Hepatocyte (in vitro differentiated cells): ENCODE measurements at regions not wholly inside any gene's neighbourhood (a gene's known extent, or its start where the extent isn't known, plus 50 kb on each side); places are given as distances from the start of the nearest gene placed in this dataset.

Experiments used
- DNase-seq: peaks from one replicate; pipeline ENCODE4 v3.0.0-alpha.2; 2016; ENCODE audit warnings: low spot score
- H2AFZ ChIP-seq: fragments of 200-600 bp; sonication (generic); 2 replicates; pipeline ENCODE4 v1.6.0; 2016; ENCODE audit warnings: antibody characterized with exemption, mild to moderate bottlenecking
- H3K27ac ChIP-seq: fragments of 200-600 bp; sonication (generic); 2 replicates; pipeline ENCODE4 v1.5.1; 2016; ENCODE audit warnings: mild to moderate bottlenecking
- H3K27me3 ChIP-seq: fragments of 200-600 bp; sonication (generic); 2 replicates; pipeline ENCODE4 v1.6.1; 2016
- H3K36me3 ChIP-seq: fragments of 200-600 bp; sonication (generic); replicated peaks from 2 replicates; pipeline ENCODE4 v1.5.1; 2016; ENCODE audit warnings: low read depth; ENCODE audit not compliant: insufficient read depth
- H3K4me1 ChIP-seq: fragments of 200-600 bp; sonication (generic); 2 replicates; pipeline ENCODE4 v1.5.1; 2016; ENCODE audit warnings: mild to moderate bottlenecking, moderate library complexity; ENCODE audit not compliant: insufficient read depth
- H3K4me2 ChIP-seq: fragments of 200-600 bp; sonication (generic); 2 replicates; pipeline ENCODE4 v1.6.0; 2016
- H3K4me3 ChIP-seq: fragments of 200-600 bp; sonication (generic); 2 replicates; pipeline ENCODE4 v1.5.1; 2016; ENCODE audit warnings: mild to moderate bottlenecking
- H3K79me2 ChIP-seq: fragments of 200-600 bp; sonication (generic); 2 replicates; pipeline ENCODE4 v1.6.0; 2017; ENCODE audit warnings: mild to moderate bottlenecking
- H3K9me2 ChIP-seq: fragments of 200-600 bp; sonication (generic); replicated peaks from 2 replicates; pipeline ENCODE4 v1.6.0; 2017; ENCODE audit warnings: mild to moderate bottlenecking; ENCODE audit not compliant: insufficient read depth
- H3K9me3 ChIP-seq: fragments of 200-600 bp; sonication (generic); 2 replicates; pipeline ENCODE4 v1.5.1; 2016; ENCODE audit warnings: low read depth, mild to moderate bottlenecking
- H4K20me1 ChIP-seq: fragments of 200-600 bp; sonication (generic); 2 replicates; pipeline ENCODE4 v1.6.0; 2016; ENCODE audit warnings: mild to moderate bottlenecking; ENCODE audit not compliant: insufficient read depth, poor library complexity, severe bottlenecking
- CTCF ChIP-seq: fragments of 200-600 bp; sonication (generic); IDR thresholded peaks from 2 replicates; pipeline ENCODE4 v1.5.1; 2016; ENCODE audit warnings: antibody characterized with exemption, mild to moderate bottlenecking; ENCODE audit not compliant: poor library complexity
- EZH2 ChIP-seq: fragments of 200-600 bp; sonication (generic); IDR thresholded peaks from 2 replicates; pipeline ENCODE4 v1.6.1; 2016; ENCODE audit warnings: antibody characterized with exemption, mild to moderate bottlenecking, borderline replicate concordance
- EZH2phosphoT487 ChIP-seq: fragments of 200-600 bp; sonication (generic); IDR thresholded peaks from one replicate; pipeline ENCODE4 v1.6.1; 2018; ENCODE audit warnings: antibody characterized with exemption, mild to moderate bottlenecking, low read depth, moderate library complexity; ENCODE audit not compliant: unreplicated experiment, severe bottlenecking
- WGBS: methylation state at CpG from one replicate; pipeline ENCODE4 v1.1.6; 2016; ENCODE audit warnings: low lambda C conversion rate; ENCODE audit errors: missing lambda C conversion rate; 5-methylcytosine and 5-hydroxymethylcytosine counted together

GRCh38 chr18:41809652-41810051 is 145.4 kb upstream of the PIK3C3 start:
- H3K27me3 ChIP-seq, result no peaks in the 10 kb centered on the region
- H3K4me2 ChIP-seq, result no peak overlapping the region
- no peak overlapping the region for H3K27ac ChIP-seq
- H2AFZ ChIP-seq, result no peak overlapping the region
- 51% methylated on average over 2 of the region's 2 CpGs for WGBS
- no peak for DNase-seq
- no peaks in the 10 kb centered on the region for H3K79me2 ChIP-seq
- H3K4me3 ChIP-seq, result no peak overlapping the region
- H3K4me1 ChIP-seq, result no peaks in the 10 kb centered on the region
- no peaks in the 10 kb centered on the region for H3K9me3 ChIP-seq
- no peaks in the 10 kb centered on the region for H4K20me1 ChIP-seq
- TF ChIP-seq EZH2phosphoT487, result no peak
- TF ChIP-seq CTCF, result no peak
- TF ChIP-seq EZH2, result no peak
- H3K36me3 ChIP-seq, result no peaks in the 10 kb centered on the region
- no peaks in the 10 kb centered on the region for H3K9me2 ChIP-seq

- Histone ChIP-seq H3K4me2 (peak overlapping the region; percentile 8), H2AFZ (no peak overlapping the region), H3K27me3 (no peaks in the 10 kb centered on the region), H3K9me2 (no peaks in the 10 kb centered on the region), H3K4me3 (no peak overlapping the region), H3K36me3 (no peaks in the 10 kb centered on the region), H3K79me2 (no peaks in the 10 kb centered on the region), H4K20me1 (no peaks in the 10 kb centered on the region), H3K4me1 (no peaks in the 10 kb centered on the region), H3K27ac (no peak overlapping the region), H3K9me3 (no peaks in the 10 kb centered on the region)
- TF ChIP-seq CTCF (no peak), EZH2 (no peak), EZH2phosphoT487 (no peak)
- WGBS, result 58% methylated on average over 3 of the region's 3 CpGs
- DNase-seq, result no peak
Measured at GRCh38 chr18:41805341-41805740, 149.7 kb upstream of the PIK3C3 start.

GRCh38 chr18:41798879-41799278 is 156.2 kb upstream of the PIK3C3 start:
- no peak overlapping the region for H3K4me2 ChIP-seq
- H3K36me3 ChIP-seq, result no peaks in the 10 kb centered on the region
- H2AFZ ChIP-seq, result no peak overlapping the region
- no peaks in the 10 kb centered on the region for H3K4me1 ChIP-seq
- no peak for DNase-seq
- no peaks in the 10 kb centered on the region for H3K79me2 ChIP-seq
- 48% methylated on average over 2 of the region's 2 CpGs for WGBS
- no peak for TF ChIP-seq CTCF
- TF ChIP-seq EZH2, result no peak
- no peak for TF ChIP-seq EZH2phosphoT487
- no peak overlapping the region for H3K27ac ChIP-seq
- H3K27me3 ChIP-seq, result no peaks in the 10 kb centered on the region
- H3K4me3 ChIP-seq, result no peak overlapping the region
- no peaks in the 10 kb centered on the region for H3K9me3 ChIP-seq
- no peaks in the 10 kb centered on the region for H4K20me1 ChIP-seq
- H3K9me2 ChIP-seq, result no peaks in the 10 kb centered on the region

GRCh38 chr18:41790687-41791086 is 164.3 kb upstream of the PIK3C3 start:
- Histone ChIP-seq H3K4me2 (no peak overlapping the region), H3K4me3 (no peak overlapping the region), H3K36me3 (no peaks in the 10 kb centered on the region), H3K9me3 (no peaks in the 10 kb centered on the region), H3K4me1 (no peaks in the 10 kb centered on the region), H3K79me2 (no peaks in the 10 kb centered on the region), H3K27ac (no peak overlapping the region), H3K9me2 (no peaks in the 10 kb centered on the region), H4K20me1 (no peaks in the 10 kb centered on the region), H3K27me3 (no peaks in the 10 kb centered on the region), H2AFZ (no peak overlapping the region)
- WGBS, result 86% methylated on average over 5 of the region's 5 CpGs
- DNase-seq, result no peak
- no peak for TF ChIP-seq EZH2phosphoT487
- no peak for TF ChIP-seq CTCF
- no peak for TF ChIP-seq EZH2
